ENCODE measurements at regions not wholly inside any gene's neighbourhood (a gene's known extent, or its start where the extent isn't known, plus 50 kb on each side); places are given as distances from the start of the nearest gene placed in this dataset.
A peak's percentile ranks its signal among the peaks of the same experiment; 100 is the strongest.

GRCh38 chr17:77445760-77446532, 305.2 kb downstream of the SEC14L1 start:
- H3K36me3 Mint-ChIP-seq (ENCODE audit: low read depth), result peaks cover 14% of the 10 kb centered on the region
- ChIA-PET POLR2A (interaction anchor here (0.9 to 23.2 kb wide), 19 partner anchors 6 to 512 kb away, joined by 3 to 831 read pairs (median 7); partner anchors contain the start of gene TNRC6C), CTCF (interaction anchor here (0.9 to 2.3 kb wide), 9 partner anchors 9 to 49 kb away, joined by 3 to 19 read pairs (median 5); no protein-coding TSS in a partner anchor)
- peak overlapping the region; percentile 94 for H3K27ac Mint-ChIP-seq
- H3K4me1 Mint-ChIP-seq, result peaks cover 93% of the 10 kb centered on the region
- no peak for TF ChIP-seq CTCF (IDR thresholded peaks at IDR 0.05)
- H3K9me3 Mint-ChIP-seq, result no peaks in the 10 kb centered on the region
- no peak for DNase-seq
- intact Hi-C loops (cut with micrococcal nuclease), result loop anchor here (1.0 to 10.0 kb wide), 6 partner anchors 19 to 891 kb away; partner anchors contain the start of gene TMC6
- no peaks in the 10 kb centered on the region for H3K27me3 Mint-ChIP-seq
- ATAC-seq (ENCODE audit: low read depth), result peak; percentile 32
- H3K4me3 Mint-ChIP-seq, result peak overlapping the region; percentile 80

- intact Hi-C loops (cut with micrococcal nuclease), result loop anchor here (10.0 kb wide), 3 partner anchors 438 to 892 kb away; partner anchors contain the start of gene TMC6
- peak overlapping the region; percentile 94 for H3K27ac Mint-ChIP-seq
- H3K27me3 Mint-ChIP-seq, result no peaks in the 10 kb centered on the region
- peaks cover 84% of the 10 kb centered on the region for H3K4me1 Mint-ChIP-seq
- no peak for TF ChIP-seq CTCF (IDR thresholded peaks at IDR 0.05)
- ChIA-PET POLR2A (interaction anchor here (0.7 to 23.2 kb wide), 5 partner anchors 16 to 122 kb away, joined by 3 to 831 read pairs (median 92); no protein-coding TSS in a partner anchor), CTCF (interaction anchor here (1.0 kb wide), 1 partner anchor 17 kb away, joined by 3 read pairs; no protein-coding TSS in a partner anchor)
- DNase-seq (no peak), ATAC-seq (ENCODE audit: low read depth) (no peak)
- H3K36me3 Mint-ChIP-seq (ENCODE audit: low read depth), result peaks cover 23% of the 10 kb centered on the region
- peak overlapping the region; percentile 80 for H3K4me3 Mint-ChIP-seq
- no peaks in the 10 kb centered on the region for H3K9me3 Mint-ChIP-seq
Measured at GRCh38 chr17:77446940-77447634, 306.3 kb downstream of the SEC14L1 start.

GRCh38 chr17:77449373-77449907, 308.7 kb downstream of the SEC14L1 start:
- POLR2A ChIA-PET, result interaction anchor here (0.7 to 23.2 kb wide), 10 partner anchors 8 to 127 kb away, joined by 3 to 831 read pairs (median 27); no protein-coding TSS in a partner anchor
- TF ChIP-seq CTCF (IDR thresholded peaks at IDR 0.05), result no peak

GRCh38 chr17:77449908-77450741, 309.4 kb downstream of the SEC14L1 start:
- ChIA-PET CTCF (interaction anchor here (2.2 to 2.8 kb wide), 3 partner anchors 9 to 44 kb away, joined by 5 to 16 read pairs (median 14); no protein-coding TSS in a partner anchor), POLR2A (interaction anchor here (0.7 to 23.2 kb wide), 10 partner anchors 8 to 128 kb away, joined by 3 to 831 read pairs (median 27); no protein-coding TSS in a partner anchor)
- intact Hi-C loops (cut with micrococcal nuclease), result loop anchor here (10.0 kb wide), 3 partner anchors 435 to 895 kb away; partner anchors contain the start of gene TMC6
- peaks cover 84% of the 10 kb centered on the region for H3K4me1 Mint-ChIP-seq
- H3K4me3 Mint-ChIP-seq, result peak overlapping the region; percentile 95
- DNase-seq (no peak), ATAC-seq (ENCODE audit: low read depth) (no peak)
- TF ChIP-seq CTCF (IDR thresholded peaks at IDR 0.05), result no peak
- no peaks in the 10 kb centered on the region for H3K9me3 Mint-ChIP-seq
- no peaks in the 10 kb centered on the region for H3K27me3 Mint-ChIP-seq
- H3K36me3 Mint-ChIP-seq (ENCODE audit: low read depth), result peaks cover 34% of the 10 kb centered on the region
- peak overlapping the region; percentile 99 for H3K27ac Mint-ChIP-seq

More at GRCh38 chr17:77449373-77449907, 308.7 kb downstream of the SEC14L1 start:
- intact Hi-C loops (cut with micrococcal nuclease), result loop anchor here (10.0 kb wide), 3 partner anchors 435 to 895 kb away; partner anchors contain the start of gene TMC6
- ATAC-seq (ENCODE audit: low read depth) (no peak), DNase-seq (no peak)
- Mint-ChIP-seq H3K36me3 (ENCODE audit: low read depth) (peaks cover 34% of the 10 kb centered on the region), H3K9me3 (no peaks in the 10 kb centered on the region), H3K4me3 (peak overlapping the region; percentile 95), H3K4me1 (peaks cover 84% of the 10 kb centered on the region), H3K27ac (peak overlapping the region; percentile 99), H3K27me3 (no peaks in the 10 kb centered on the region)
- CTCF ChIA-PET, result interaction anchor here (2.2 kb wide), 1 partner anchor 45 kb away, joined by 5 read pairs; no protein-coding TSS in a partner anchor

Measured in activated B cell treated with CpG ODN at 0.5 μM for 24 hours (primary cell).